IMR-90 (cell line): ENCODE measurements at regions not wholly inside any gene's neighbourhood (a gene's known extent, or its start where the extent isn't known, plus 50 kb on each side); places are given as distances from the start of the nearest gene placed in this dataset.

Experiments used
- ATAC-seq: fragments of 200-7000 bp; cut with Tn5 transposase; 2 replicates; pipeline ENCODE4 v1.9.1; 2020; ENCODE audit warnings: low read depth, mild to moderate bottlenecking, moderate library complexity
- BruUV-seq: library from RNA; stranded (reverse); fragments of 400-500 nt; replicated peaks from 2 replicates; lab custom pipeline; 2021; lab: Mats Ljungman, UMichigan
- CTCF ChIA-PET: fragments of 300-600 bp; formaldehyde crosslinking; extraction: SDS; loops from one replicate; lab custom pipeline; 2021; ENCODE audit warnings: antibody characterized with exemption; lab: Yijun Ruan, JAX
- POLR2A ChIA-PET: fragments of 300-600 bp; sonication (Branson Sonifier 250); formaldehyde crosslinking; loops from one replicate; lab custom pipeline; 2022; ENCODE audit warnings: antibody characterized with exemption; ENCODE audit not compliant: unreplicated experiment; lab: Charles Lee
- DNase-seq: peaks from one replicate; pipeline ENCODE4 v3.0.0; 2013
- H2AFZ ChIP-seq: replicated peaks from 2 replicates; pipeline ENCODE3; 2013; ENCODE audit warnings: low read length, mild to moderate bottlenecking; ENCODE audit not compliant: poor library complexity
- H2AK5ac ChIP-seq: 2 replicates; pipeline ENCODE4 v1.6.1; 2013; ENCODE audit warnings: low read depth, low read length, inconsistent platforms
- H2AK9ac ChIP-seq: replicated peaks from 2 replicates; pipeline ENCODE3; 2013; ENCODE audit warnings: mild to moderate bottlenecking, low read depth, low read length, moderate library complexity; ENCODE audit not compliant: poor library complexity
- H2BK120ac ChIP-seq: 2 replicates; pipeline ENCODE4 v1.6.1; 2013; ENCODE audit warnings: low read depth, low read length, inconsistent platforms
- H2BK15ac ChIP-seq: 3 replicates; pipeline ENCODE4 v1.6.1; 2013; ENCODE audit warnings: low read depth, low read length, inconsistent platforms
- H2BK20ac ChIP-seq: 2 replicates; pipeline ENCODE4 v1.6.1; 2013; ENCODE audit warnings: low read depth, mild to moderate bottlenecking, inconsistent platforms, low read length, moderate library complexity
- H2BK5ac ChIP-seq: 2 replicates; pipeline ENCODE4 v1.6.1; 2013; ENCODE audit warnings: mild to moderate bottlenecking, low read depth, low read length, inconsistent platforms; ENCODE audit not compliant: poor library complexity, severe bottlenecking
- H3K14ac ChIP-seq: replicated peaks from 2 replicates; pipeline ENCODE4 v1.6.1; 2013; ENCODE audit warnings: low read depth, low read length, inconsistent platforms
- H3K18ac ChIP-seq: 2 replicates; pipeline ENCODE4 v1.6.1; 2013; ENCODE audit warnings: low read depth, low read length, control low read depth
- H3K23ac ChIP-seq: 2 replicates; pipeline ENCODE4 v1.6.1; 2013; ENCODE audit warnings: low read depth, low read length, inconsistent platforms
- H3K27ac ChIP-seq: 2 replicates; pipeline ENCODE4 v1.5.1; 2013; ENCODE audit warnings: mild to moderate bottlenecking, control low read depth, low read length; ENCODE audit not compliant: insufficient read depth
- H3K27me3 ChIP-seq: 2 replicates; pipeline ENCODE4 v1.6.1; 2013; ENCODE audit warnings: low read length; ENCODE audit not compliant: control insufficient read depth, insufficient read depth
- H3K36me3 ChIP-seq: 2 replicates; pipeline ENCODE4 v1.6.1; 2013; ENCODE audit warnings: low read length, mixed read lengths; ENCODE audit not compliant: control insufficient read depth, insufficient read depth
- H3K4ac ChIP-seq: 2 replicates; pipeline ENCODE4 v1.6.1; 2013; ENCODE audit warnings: low read depth, low read length, inconsistent platforms
- H3K4me1 ChIP-seq: 2 replicates; pipeline ENCODE4 v1.6.1; 2013; ENCODE audit warnings: low read length, mixed read lengths; ENCODE audit not compliant: control insufficient read depth, insufficient read depth
- H3K4me2 ChIP-seq: 2 replicates; pipeline ENCODE4 v1.6.1; 2013; ENCODE audit warnings: low read depth, mild to moderate bottlenecking, control low read depth, low read length, moderate library complexity
- H3K4me3 ChIP-seq: 2 replicates; pipeline ENCODE4 v1.5.1; 2013; ENCODE audit warnings: low read depth, mild to moderate bottlenecking, control low read depth, low read length, moderate library complexity; ENCODE audit not compliant: insufficient read depth
- H3K56ac ChIP-seq: 2 replicates; pipeline ENCODE4 v1.6.1; 2013; ENCODE audit warnings: low read length, inconsistent platforms; ENCODE audit not compliant: insufficient read depth; ENCODE audit errors: extremely low read depth
- H3K79me1 ChIP-seq, 2 experiments: 2 replicates each; pipeline ENCODE4 v1.6.1; 2013; ENCODE audit warnings: low read length in 2 of 2, inconsistent platforms in 1 of 2, low read depth in 1 of 2
- H3K9ac ChIP-seq: 2 replicates; pipeline ENCODE4 v1.6.1; 2013; ENCODE audit warnings: low read depth, low read length, control low read depth
- H3K9me1 ChIP-seq: 2 replicates; pipeline ENCODE4 v1.6.1; 2013; ENCODE audit warnings: low read length, inconsistent platforms; ENCODE audit not compliant: insufficient read depth
- H3K9me3 ChIP-seq: 2 replicates; pipeline ENCODE4 v1.6.1; 2013; ENCODE audit warnings: low read length; ENCODE audit not compliant: control insufficient read depth, insufficient read depth
- H4K20me1 ChIP-seq: 2 replicates; pipeline ENCODE4 v1.6.1; 2013; ENCODE audit warnings: low read length, inconsistent platforms; ENCODE audit not compliant: insufficient read depth
- H4K5ac ChIP-seq: 2 replicates; pipeline ENCODE4 v1.6.1; 2013; ENCODE audit warnings: mild to moderate bottlenecking, low read depth, low read length, control low read depth
- H4K8ac ChIP-seq, 2 experiments: 2 replicates each; pipeline ENCODE4 v1.6.1; 2013; ENCODE audit warnings: low read depth in 2 of 2, low read length in 2 of 2, control low read depth in 1 of 2, inconsistent platforms in 1 of 2
- H4K91ac ChIP-seq: 2 replicates; pipeline ENCODE4 v1.6.1; 2013; ENCODE audit warnings: low read depth, low read length, inconsistent platforms; ENCODE audit not compliant: insufficient read depth
- BHLHE40 ChIP-seq: fragments of 150-350 bp; IDR thresholded peaks from 2 replicates; pipeline ENCODE4 v1.6.1; 2016; ENCODE audit warnings: mild to moderate bottlenecking, low read depth, low read length
- CEBPB ChIP-seq: IDR thresholded peaks from 2 replicates; pipeline ENCODE4 v1.6.1; 2012; ENCODE audit warnings: low read depth, low read length, improper control_type of control experiment
- CHD1 ChIP-seq: IDR thresholded peaks from 2 replicates; pipeline ENCODE4 v1.6.1; 2012; ENCODE audit warnings: low read depth, low read length, improper control_type of control experiment
- CTCF ChIP-seq: conservative IDR thresholded peaks from 2 replicates; pipeline ENCODE4 v1.5.1; 2012; ENCODE audit warnings: mild to moderate bottlenecking, low read depth, low read length, improper control_type of control experiment
- ELK1 ChIP-seq: fragments of 150-350 bp; IDR thresholded peaks from 2 replicates; pipeline ENCODE4 v1.6.1; 2016; ENCODE audit warnings: low read depth, mild to moderate bottlenecking, low read length, moderate library complexity, borderline replicate concordance
- FOS ChIP-seq: fragments of 150-350 bp; IDR thresholded peaks from 2 replicates; pipeline ENCODE4 v1.6.1; 2016; ENCODE audit warnings: low read depth, low read length
- MAFK ChIP-seq: IDR thresholded peaks from 2 replicates; pipeline ENCODE4 v1.6.1; 2012; ENCODE audit warnings: low read depth, low read length, improper control_type of control experiment
- MAZ ChIP-seq: IDR thresholded peaks from 2 replicates; pipeline ENCODE4 v1.6.1; 2012; ENCODE audit warnings: low read depth, mild to moderate bottlenecking, low read length, improper control_type of control experiment, moderate library complexity, borderline replicate concordance
- MXI1 ChIP-seq: IDR thresholded peaks from 2 replicates; pipeline ENCODE4 v1.6.1; 2012; ENCODE audit warnings: low read depth, mild to moderate bottlenecking, low read length, moderate library complexity, borderline replicate concordance
- NFE2L2 ChIP-seq: fragments of 150-350 bp; IDR thresholded peaks from 2 replicates; pipeline ENCODE4 v1.6.1; 2016; ENCODE audit warnings: low read depth, mild to moderate bottlenecking, low read length
- POLR2A ChIP-seq: IDR thresholded peaks from 2 replicates; pipeline ENCODE4 v1.6.1; 2012; ENCODE audit warnings: mild to moderate bottlenecking, low read depth, low read length
- RAD21 ChIP-seq: IDR thresholded peaks from 2 replicates; pipeline ENCODE4 v1.6.1; 2012; ENCODE audit warnings: low read length, improper control_type of control experiment
- RCOR1 ChIP-seq: IDR thresholded peaks from 2 replicates; pipeline ENCODE4 v1.6.1; 2012; ENCODE audit warnings: mild to moderate bottlenecking, low read length, improper control_type of control experiment; ENCODE audit not compliant: insufficient replicate concordance
- RFX5 ChIP-seq: IDR thresholded peaks from 2 replicates; pipeline ENCODE4 v1.8.0; 2012; ENCODE audit warnings: low read depth, mild to moderate bottlenecking, low read length, moderate library complexity
- SMC3 ChIP-seq: fragments of 150-350 bp; IDR thresholded peaks from 2 replicates; pipeline ENCODE4 v1.6.1; 2016; ENCODE audit warnings: low read depth, mild to moderate bottlenecking, antibody characterized with exemption, low read length, moderate library complexity
- USF2 ChIP-seq: fragments of 150-350 bp; IDR thresholded peaks from 2 replicates; pipeline ENCODE4 v1.6.1; 2017; ENCODE audit warnings: mild to moderate bottlenecking, antibody characterized with exemption, low read length, low read depth
- WGBS, 2 experiments: methylation state at CpG; one replicate each; pipeline versions ENCODE4 v1.1.5 to v1.1.7; 2013; ENCODE audit warnings: missing lambda C conversion rate in 2 of 2; ENCODE audit not compliant: insufficient read length in 1 of 2; ENCODE audit errors: extremely low coverage in 2 of 2; 5-methylcytosine and 5-hydroxymethylcytosine counted together
- dilution Hi-C: fragments of 300-500 bp; cut with HindIII; formaldehyde crosslinking; loops from one replicate; pipeline ENCODE4 v1.14.3; 2018; ENCODE audit warnings: low sequenced_read_pairs; ENCODE audit not compliant: unreplicated experiment
- in situ Hi-C: fragments of 300-500 bp; cut with MboI; formaldehyde crosslinking; loops from 3 replicates; pipeline ENCODE4 v1.14.3; 2019; ENCODE audit warnings: low sequenced_read_pairs, inconsistent platforms, mixed read lengths
- intact Hi-C: fragments of 100-400 bp; cut with micrococcal nuclease; formaldehyde crosslinking; loops from 2 replicates; pipeline ENCODE4 v1.10.0; 2022

- H3K9me1 ChIP-seq = peaks cover 3% of the 10 kb centered on the region
- no peaks in the 10 kb centered on the region for H3K79me1 ChIP-seq
- BruUV-seq = no TSS peak
- H3K4me2 ChIP-seq = no peak overlapping the region
- H2BK15ac ChIP-seq = no peak overlapping the region
- no peak overlapping the region for H3K14ac ChIP-seq
- dilution Hi-C loops (no loop called here), in situ Hi-C loops (no loop called here), intact Hi-C loops (no loop called here)
- no peak for TF ChIP-seq CEBPB
- TF ChIP-seq RAD21 = no peak
- TF ChIP-seq BHLHE40 = no peak
- TF ChIP-seq FOS = no peak
- no peak for TF ChIP-seq RFX5
- TF ChIP-seq CTCF = no peak
- TF ChIP-seq USF2 = no peak
- TF ChIP-seq NFE2L2 = no peak
- no peak for TF ChIP-seq MAFK
- TF ChIP-seq SMC3 = no peak
- TF ChIP-seq POLR2A = no peak
- no peak for TF ChIP-seq MAZ
- TF ChIP-seq ELK1 = no peak
- no peak for TF ChIP-seq MXI1
- TF ChIP-seq RCOR1 = no peak
- TF ChIP-seq CHD1 = no peak
- no peak overlapping the region for H2AFZ ChIP-seq
- H3K36me3 ChIP-seq = no peaks in the 10 kb centered on the region
- no peak overlapping the region for H2BK5ac ChIP-seq
- no peak overlapping the region for H3K23ac ChIP-seq
- no peak overlapping the region for H2BK120ac ChIP-seq
- no CpG with 5 or more reads among the region's 2 CpGs for WGBS, 2 experiments
- ATAC-seq = no peak
- H3K4ac ChIP-seq = no peak overlapping the region
- DNase-seq = no peak
- H2BK20ac ChIP-seq = no peak overlapping the region
- H3K18ac ChIP-seq = no peak overlapping the region
- no peak overlapping the region for H2AK5ac ChIP-seq
- H3K4me1 ChIP-seq = peaks cover 5% of the 10 kb centered on the region
- no peak overlapping the region for H3K27ac ChIP-seq
- H3K9me3 ChIP-seq = no peaks in the 10 kb centered on the region
- CTCF ChIA-PET = interaction anchor here (0.7 to 1.6 kb wide), 2 partner anchors 316 to 505 kb away, joined by 3 to 4 read pairs; no protein-coding TSS in a partner anchor
- no peak overlapping the region for H3K4me3 ChIP-seq
- no peak overlapping the region for H4K5ac ChIP-seq
- no peaks in the 10 kb centered on the region for H3K27me3 ChIP-seq
- H4K91ac ChIP-seq = no peak overlapping the region
- POLR2A ChIA-PET = no interaction called here
- no peak overlapping the region for H2AK9ac ChIP-seq
- no peak overlapping the region for H4K8ac ChIP-seq
- no peak overlapping the region for H3K9ac ChIP-seq
- no peak overlapping the region for H3K56ac ChIP-seq
- H4K20me1 ChIP-seq = no peaks in the 10 kb centered on the region
These were observed 508.5 kb upstream of the SLIT2 start for GRCh38 chr4:19743115-19743638.
